ENCODE measurements at regions not wholly inside any gene's neighbourhood (a gene's known extent, or its start where the extent isn't known, plus 50 kb on each side); places are given as distances from the start of the nearest gene placed in this dataset.

DNA sequence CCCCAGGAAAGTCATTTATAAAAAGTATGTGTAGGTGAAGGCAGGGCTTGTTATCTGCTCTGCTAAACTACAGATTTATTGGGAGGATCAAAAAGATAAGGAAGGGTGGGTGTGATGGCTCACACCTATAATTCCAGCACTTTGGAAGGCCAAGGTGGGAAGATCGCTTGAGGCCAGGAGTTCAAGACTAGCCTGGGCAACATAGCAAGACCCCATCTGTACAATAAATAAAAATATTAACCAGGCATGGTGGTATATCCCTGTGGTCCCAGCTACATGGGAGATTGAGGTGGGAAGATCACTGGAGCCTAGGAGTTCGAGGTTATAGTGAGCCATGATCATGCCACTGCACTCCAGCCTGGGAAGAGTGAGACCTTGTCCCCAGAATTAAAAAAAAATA lies 86.4 kb downstream of the NENF start:
- no peaks in the 10 kb centered on the region for H3K9me3 ChIP-seq (ENCODE audit: control insufficient read depth in 2 of 3, insufficient read depth in 1 of 3, low read length in 3 of 3)
- DNase-seq (no peak), FAIRE-seq (no peak)
- H3K27me3 ChIP-seq (ENCODE audit: control insufficient read depth, insufficient read depth, low read length) = no peaks in the 10 kb centered on the region
- H3K9ac ChIP-seq (ENCODE audit: low read length in 3 of 3) = no peak overlapping the region
- TF ChIP-seq CTCF (IDR thresholded peaks at IDR 0.05; ENCODE audit: borderline replicate concordance, extremely low read depth, insufficient read depth) = no peak
- no peaks in the 10 kb centered on the region for H3K36me3 ChIP-seq (ENCODE audit: control insufficient read depth in 2 of 3, insufficient read depth in 3 of 3, low read length in 3 of 3)
- H3K4me1 ChIP-seq (ENCODE audit: control insufficient read depth in 2 of 3, insufficient read depth in 2 of 3, low read depth in 1 of 3, low read length in 3 of 3) = peaks cover 0 to 4% (median 0%) of the 10 kb centered on the region in 3 donors
- no peak overlapping the region for H3K27ac ChIP-seq (ENCODE audit: low read depth in 2 of 2, low read length in 2 of 2)
- no peak overlapping the region for H3K4me3 ChIP-seq (ENCODE audit: low read length in 3 of 3)
- intact Hi-C loops (cut with DNase I) = no loop called here

GRCh38 chr1:212520299-212520698 lies 87.6 kb downstream of the NENF start:
- Histone ChIP-seq H3K4me3 (ENCODE audit: low read length in 3 of 3) (no peak overlapping the region), H3K27ac (ENCODE audit: low read depth in 2 of 2, low read length in 2 of 2) (no peak overlapping the region), H3K4me1 (ENCODE audit: control insufficient read depth in 2 of 3, insufficient read depth in 2 of 3, low read depth in 1 of 3, low read length in 3 of 3) (no peaks in the 10 kb centered on the region), H3K9ac (ENCODE audit: low read length in 3 of 3) (no peak overlapping the region), H3K27me3 (ENCODE audit: control insufficient read depth, insufficient read depth, low read length) (no peaks in the 10 kb centered on the region), H3K9me3 (ENCODE audit: control insufficient read depth in 2 of 3, insufficient read depth in 1 of 3, low read length in 3 of 3) (no peaks in the 10 kb centered on the region), H3K36me3 (ENCODE audit: control insufficient read depth in 2 of 3, insufficient read depth in 3 of 3, low read length in 3 of 3) (no peaks in the 10 kb centered on the region)
- intact Hi-C loops (cut with DNase I) = no loop called here
- FAIRE-seq (no peak), DNase-seq (no peak)
- no peak for TF ChIP-seq CTCF (IDR thresholded peaks at IDR 0.05; ENCODE audit: borderline replicate concordance, extremely low read depth, insufficient read depth)

GRCh38 chr1:212520746-212521145 lies 87.8 kb upstream of the ATF3 start:
- Histone ChIP-seq H3K27me3 (ENCODE audit: control insufficient read depth, insufficient read depth, low read length) (no peaks in the 10 kb centered on the region), H3K36me3 (ENCODE audit: control insufficient read depth in 2 of 3, insufficient read depth in 3 of 3, low read length in 3 of 3) (no peaks in the 10 kb centered on the region), H3K9me3 (ENCODE audit: control insufficient read depth in 2 of 3, insufficient read depth in 1 of 3, low read length in 3 of 3) (no peaks in the 10 kb centered on the region), H3K4me1 (ENCODE audit: control insufficient read depth in 2 of 3, insufficient read depth in 2 of 3, low read depth in 1 of 3, low read length in 3 of 3) (no peaks in the 10 kb centered on the region), H3K4me3 (ENCODE audit: low read length in 3 of 3) (no peak overlapping the region), H3K27ac (ENCODE audit: low read depth in 2 of 2, low read length in 2 of 2) (no peak overlapping the region), H3K9ac (ENCODE audit: low read length in 3 of 3) (no peak overlapping the region)
- DNase-seq (no peak), FAIRE-seq (no peak)
- TF ChIP-seq CTCF (IDR thresholded peaks at IDR 0.05; ENCODE audit: borderline replicate concordance, extremely low read depth, insufficient read depth) = no peak
- intact Hi-C loops (cut with DNase I) = no loop called here

GRCh38 chr1:212525479-212526110 lies 83.0 kb upstream of the ATF3 start:
- no peaks in the 10 kb centered on the region for H3K9me3 ChIP-seq (ENCODE audit: control insufficient read depth in 2 of 3, insufficient read depth in 1 of 3, low read length in 3 of 3)
- no peak overlapping the region for H3K4me3 ChIP-seq (ENCODE audit: low read length in 3 of 3)
- H3K27ac ChIP-seq (ENCODE audit: low read depth in 2 of 2, low read length in 2 of 2) = no peak overlapping the region
- H3K9ac ChIP-seq (ENCODE audit: low read length in 3 of 3) = no peak overlapping the region
- FAIRE-seq (no peak), DNase-seq (no peak)
- TF ChIP-seq CTCF (IDR thresholded peaks at IDR 0.05; ENCODE audit: borderline replicate concordance, extremely low read depth, insufficient read depth) = no peak
- intact Hi-C loops (cut with DNase I) = no loop called here
- H3K4me1 ChIP-seq (ENCODE audit: control insufficient read depth in 2 of 3, insufficient read depth in 2 of 3, low read depth in 1 of 3, low read length in 3 of 3) = no peaks in the 10 kb centered on the region
- H3K36me3 ChIP-seq (ENCODE audit: control insufficient read depth in 2 of 3, insufficient read depth in 3 of 3, low read length in 3 of 3) = no peaks in the 10 kb centered on the region
- H3K27me3 ChIP-seq (ENCODE audit: control insufficient read depth, insufficient read depth, low read length) = no peaks in the 10 kb centered on the region

Measured in kidney (tissue), 13 donors.